HG02759 (cell line): ENCODE measurements at regions not wholly inside any gene's neighbourhood (a gene's known extent, or its start where the extent isn't known, plus 50 kb on each side); places are given as distances from the start of the nearest gene placed in this dataset.
"Not testable (repeated sequence)": the region's sequence is repeated elsewhere in the genome, so short reads cannot be mapped to it uniquely, and the experiment has no call there.

Source experiments
- ATAC-seq: cut with Tn5 transposase; IDR thresholded peaks from one replicate; pipeline ENCODE4 v1.9.1; 2021; ENCODE audit warnings: mild to moderate bottlenecking, moderate library complexity; ENCODE audit not compliant: unreplicated experiment

GRCh38 chr7:6937746-6938145 lies 111.7 kb upstream of the CCZ1B start:
- not testable (repeated sequence) for ATAC-seq

GRCh38 chr7:6938284-6938683 lies 112.2 kb upstream of the CCZ1B start:
- not testable (repeated sequence) for ATAC-seq

- not testable (repeated sequence) for ATAC-seq
These were observed 113.1 kb upstream of the CCZ1B start for GRCh38 chr7:6939126-6939525.

GRCh38 chr7:6939896-6940295 lies 113.8 kb upstream of the CCZ1B start:
- ATAC-seq: not testable (repeated sequence)

- not testable (repeated sequence) for ATAC-seq
These were observed 120.8 kb upstream of the CCZ1B start for GRCh38 chr7:6946873-6947272.

GRCh38 chr7:6950231-6950630 lies 124.2 kb upstream of the CCZ1B start:
- ATAC-seq: not testable (repeated sequence)

GRCh38 chr7:6951553-6951952 lies 125.5 kb upstream of the CCZ1B start:
- ATAC-seq: not testable (repeated sequence)

- ATAC-seq: not testable (repeated sequence)
These were observed 127.2 kb upstream of the CCZ1B start for GRCh38 chr7:6953138-6953797.

GRCh38 chr7:6953798-6954181 lies 127.7 kb upstream of the CCZ1B start:
- not testable (repeated sequence) for ATAC-seq

- not testable (repeated sequence) for ATAC-seq
These were observed 129.3 kb upstream of the CCZ1B start for GRCh38 chr7:6955385-6955784.

GRCh38 chr7:6955990-6956566 lies 130.0 kb upstream of the CCZ1B start:
- ATAC-seq: not testable (repeated sequence)

GRCh38 chr7:6958371-6958770 lies 132.3 kb upstream of the CCZ1B start:
- ATAC-seq: not testable (repeated sequence)

GRCh38 chr7:6959942-6960341 lies 133.9 kb upstream of the CCZ1B start:
- not testable (repeated sequence) for ATAC-seq

GRCh38 chr7:6962871-6963270 lies 136.8 kb upstream of the CCZ1B start:
- ATAC-seq: not testable (repeated sequence)

GRCh38 chr7:6965051-6965450 lies 139.0 kb upstream of the CCZ1B start:
- ATAC-seq: not testable (repeated sequence)

GRCh38 chr7:6970180-6970579 lies 144.1 kb upstream of the CCZ1B start:
- ATAC-seq: not testable (repeated sequence)

- not testable (repeated sequence) for ATAC-seq
These were observed 148.8 kb upstream of the CCZ1B start for GRCh38 chr7:6974876-6975275.

GRCh38 chr7:6975346-6975745 lies 149.3 kb upstream of the CCZ1B start:
- not testable (repeated sequence) for ATAC-seq

GRCh38 chr7:6977368-6977767 lies 151.3 kb upstream of the CCZ1B start:
- not testable (repeated sequence) for ATAC-seq

- ATAC-seq: not testable (repeated sequence)
These were observed 152.3 kb upstream of the CCZ1B start for GRCh38 chr7:6978326-6978725.

- not testable (repeated sequence) for ATAC-seq
These were observed 153.4 kb upstream of the CCZ1B start for GRCh38 chr7:6979456-6979855.

- ATAC-seq: not testable (repeated sequence)
These were observed 156.3 kb upstream of the CCZ1B start for GRCh38 chr7:6982375-6982774.
